HepG2 (cell line): ENCODE measurements at regions not wholly inside any gene's neighbourhood (a gene's known extent, or its start where the extent isn't known, plus 50 kb on each side); places are given as distances from the start of the nearest gene placed in this dataset.

ENCODE experiments used
- HIC2 ChIP-seq: sonication (generic); formaldehyde crosslinking; IDR thresholded peaks from 2 replicates; pipeline ENCODE4 v1.9.0; 2022; ENCODE audit warnings: low read depth, missing genetic modification reagents
- POLR2A ChIP-seq, 2 experiments: IDR thresholded peaks; 2 replicates each; pipeline ENCODE4 v1.6.1; 2011; ENCODE audit warnings: low read depth in 2 of 2, low read length in 2 of 2, mild to moderate bottlenecking in 1 of 2, moderate library complexity in 1 of 2; ENCODE audit not compliant: insufficient read depth in 1 of 2
- ZNF547 ChIP-seq: sonication (generic); formaldehyde crosslinking; IDR thresholded peaks from 2 replicates; pipeline ENCODE4 v1.5.1; 2020; ENCODE audit warnings: mild to moderate bottlenecking, missing genetic modification reagents
- TF ChIP-seq, protein P1 (sequence below): sonication (generic); formaldehyde crosslinking; IDR thresholded peaks from 2 replicates; pipeline ENCODE4 v1.5.0; 2020; ENCODE audit warnings: mild to moderate bottlenecking, missing genetic modification reagents, moderate library complexity
- TF ChIP-seq, protein P2 (sequence below): IDR thresholded peaks from 2 replicates; pipeline ENCODE4 v1.6.1; 2016; ENCODE audit warnings: missing compliant biosample characterization, missing genetic modification reagents, borderline replicate concordance

GRCh38 chr16:49213594-49213993 lies 68.0 kb downstream of the CBLN1 start:
- TF ChIP-seq HIC2 (CRISPR knock-in tag) (no peak), ZNF547 (CRISPR knock-in tag) (no peak), POLR2A (IDR thresholded peaks at IDR 0.05; ENCODE audit: insufficient read depth in 1 of 2, low read depth in 2 of 2, low read length in 2 of 2) (no peak)
- TF ChIP-seq, protein P1, sequence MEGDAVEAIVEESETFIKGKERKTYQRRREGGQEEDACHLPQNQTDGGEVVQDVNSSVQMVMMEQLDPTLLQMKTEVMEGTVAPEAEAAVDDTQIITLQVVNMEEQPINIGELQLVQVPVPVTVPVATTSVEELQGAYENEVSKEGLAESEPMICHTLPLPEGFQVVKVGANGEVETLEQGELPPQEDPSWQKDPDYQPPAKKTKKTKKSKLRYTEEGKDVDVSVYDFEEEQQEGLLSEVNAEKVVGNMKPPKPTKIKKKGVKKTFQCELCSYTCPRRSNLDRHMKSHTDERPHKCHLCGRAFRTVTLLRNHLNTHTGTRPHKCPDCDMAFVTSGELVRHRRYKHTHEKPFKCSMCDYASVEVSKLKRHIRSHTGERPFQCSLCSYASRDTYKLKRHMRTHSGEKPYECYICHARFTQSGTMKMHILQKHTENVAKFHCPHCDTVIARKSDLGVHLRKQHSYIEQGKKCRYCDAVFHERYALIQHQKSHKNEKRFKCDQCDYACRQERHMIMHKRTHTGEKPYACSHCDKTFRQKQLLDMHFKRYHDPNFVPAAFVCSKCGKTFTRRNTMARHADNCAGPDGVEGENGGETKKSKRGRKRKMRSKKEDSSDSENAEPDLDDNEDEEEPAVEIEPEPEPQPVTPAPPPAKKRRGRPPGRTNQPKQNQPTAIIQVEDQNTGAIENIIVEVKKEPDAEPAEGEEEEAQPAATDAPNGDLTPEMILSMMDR = no peak
- TF ChIP-seq, protein P2, sequence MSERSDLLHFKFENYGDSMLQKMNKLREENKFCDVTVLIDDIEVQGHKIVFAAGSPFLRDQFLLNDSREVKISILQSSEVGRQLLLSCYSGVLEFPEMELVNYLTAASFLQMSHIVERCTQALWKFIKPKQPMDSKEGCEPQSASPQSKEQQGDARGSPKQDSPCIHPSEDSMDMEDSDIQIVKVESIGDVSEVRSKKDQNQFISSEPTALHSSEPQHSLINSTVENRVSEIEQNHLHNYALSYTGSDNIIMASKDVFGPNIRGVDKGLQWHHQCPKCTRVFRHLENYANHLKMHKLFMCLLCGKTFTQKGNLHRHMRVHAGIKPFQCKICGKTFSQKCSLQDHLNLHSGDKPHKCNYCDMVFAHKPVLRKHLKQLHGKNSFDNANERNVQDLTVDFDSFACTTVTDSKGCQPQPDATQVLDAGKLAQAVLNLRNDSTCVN (CRISPR knock-in tag) = no peak
